ENCODE measurements at regions not wholly inside any gene's neighbourhood (a gene's known extent, or its start where the extent isn't known, plus 50 kb on each side); places are given as distances from the start of the nearest gene placed in this dataset.

DNA sequence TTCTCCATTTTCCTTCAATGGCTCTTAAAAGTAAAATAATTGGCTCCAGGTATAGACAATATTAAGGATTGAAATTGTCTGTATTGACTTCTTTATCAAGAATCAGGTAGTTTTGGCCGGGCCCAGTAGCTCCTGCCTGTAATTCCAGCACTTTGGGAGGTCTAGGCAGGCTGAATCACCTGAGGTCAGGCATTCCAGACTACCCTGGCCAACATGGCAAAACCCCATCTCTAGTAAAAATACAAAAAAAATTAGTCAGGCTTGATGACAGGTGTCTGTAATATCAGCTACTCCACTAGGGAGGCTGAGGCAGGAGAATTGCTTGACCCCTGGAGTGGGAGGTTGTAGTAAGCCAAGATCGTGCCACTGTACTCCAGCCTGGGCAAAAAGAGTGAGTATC is 1008.5 kb upstream of the EEF2KMT start:
- TF ChIP-seq, protein P1, sequence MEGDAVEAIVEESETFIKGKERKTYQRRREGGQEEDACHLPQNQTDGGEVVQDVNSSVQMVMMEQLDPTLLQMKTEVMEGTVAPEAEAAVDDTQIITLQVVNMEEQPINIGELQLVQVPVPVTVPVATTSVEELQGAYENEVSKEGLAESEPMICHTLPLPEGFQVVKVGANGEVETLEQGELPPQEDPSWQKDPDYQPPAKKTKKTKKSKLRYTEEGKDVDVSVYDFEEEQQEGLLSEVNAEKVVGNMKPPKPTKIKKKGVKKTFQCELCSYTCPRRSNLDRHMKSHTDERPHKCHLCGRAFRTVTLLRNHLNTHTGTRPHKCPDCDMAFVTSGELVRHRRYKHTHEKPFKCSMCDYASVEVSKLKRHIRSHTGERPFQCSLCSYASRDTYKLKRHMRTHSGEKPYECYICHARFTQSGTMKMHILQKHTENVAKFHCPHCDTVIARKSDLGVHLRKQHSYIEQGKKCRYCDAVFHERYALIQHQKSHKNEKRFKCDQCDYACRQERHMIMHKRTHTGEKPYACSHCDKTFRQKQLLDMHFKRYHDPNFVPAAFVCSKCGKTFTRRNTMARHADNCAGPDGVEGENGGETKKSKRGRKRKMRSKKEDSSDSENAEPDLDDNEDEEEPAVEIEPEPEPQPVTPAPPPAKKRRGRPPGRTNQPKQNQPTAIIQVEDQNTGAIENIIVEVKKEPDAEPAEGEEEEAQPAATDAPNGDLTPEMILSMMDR (IDR thresholded peaks at IDR 0.05) = no peak
- no peak for TF ChIP-seq POLR2A (IDR thresholded peaks at IDR 0.05)

Data from uterus (tissue), 2 donors.